ENCODE measurements at regions not wholly inside any gene's neighbourhood (a gene's known extent, or its start where the extent isn't known, plus 50 kb on each side); places are given as distances from the start of the nearest gene placed in this dataset.
"Not testable (repeated sequence)": the region's sequence is repeated elsewhere in the genome, so short reads cannot be mapped to it uniquely, and the experiment has no call there.

- DNase-seq (ENCODE audit: extremely low read depth, low read depth), result no peak
These were observed 129.9 kb downstream of the SOCS6 start for GRCh38 chr18:70418546-70419311.

GRCh38 chr18:70417847-70418246 is 129.0 kb downstream of the SOCS6 start:
- no peak for DNase-seq (ENCODE audit: extremely low read depth, low read depth)

- DNase-seq (ENCODE audit: extremely low read depth, low read depth), result no peak
These were observed 127.7 kb downstream of the SOCS6 start for GRCh38 chr18:70416496-70416895.

- no peak for DNase-seq (ENCODE audit: extremely low read depth, low read depth)
These were observed 127.1 kb downstream of the SOCS6 start for GRCh38 chr18:70415823-70416488.

GRCh38 chr18:70414315-70414900 is 125.6 kb downstream of the SOCS6 start:
- no peak for DNase-seq (ENCODE audit: extremely low read depth, low read depth)

- DNase-seq (ENCODE audit: extremely low read depth, low read depth), result no peak
These were observed 124.6 kb downstream of the SOCS6 start for GRCh38 chr18:70413455-70413854.

- no peak for DNase-seq (ENCODE audit: extremely low read depth, low read depth)
These were observed 123.1 kb downstream of the SOCS6 start for GRCh38 chr18:70411876-70412435.

GRCh38 chr18:70411307-70411706 is 122.5 kb downstream of the SOCS6 start:
- DNase-seq (ENCODE audit: extremely low read depth, low read depth), result no peak

- no peak for DNase-seq (ENCODE audit: extremely low read depth, low read depth)
These were observed 116.2 kb downstream of the SOCS6 start for GRCh38 chr18:70405052-70405451.

GRCh38 chr18:70400476-70400875 is 111.6 kb downstream of the SOCS6 start:
- DNase-seq (ENCODE audit: extremely low read depth, low read depth), result no peak

- no peak for DNase-seq (ENCODE audit: extremely low read depth, low read depth)
These were observed 109.2 kb downstream of the SOCS6 start for GRCh38 chr18:70398076-70398475.

GRCh38 chr18:70397259-70397925 is 108.5 kb downstream of the SOCS6 start:
- DNase-seq (ENCODE audit: extremely low read depth, low read depth), result no peak

GRCh38 chr18:70395771-70396170 is 106.9 kb downstream of the SOCS6 start:
- not testable (repeated sequence) for DNase-seq (ENCODE audit: extremely low read depth, low read depth)

- DNase-seq (ENCODE audit: extremely low read depth, low read depth), result no peak
These were observed 105.8 kb downstream of the SOCS6 start for GRCh38 chr18:70394672-70395071.

- no peak for DNase-seq (ENCODE audit: extremely low read depth, low read depth)
These were observed 101.7 kb downstream of the SOCS6 start for GRCh38 chr18:70390371-70391090.

GRCh38 chr18:70389036-70389435 is 100.2 kb downstream of the SOCS6 start:
- not testable (repeated sequence) for DNase-seq (ENCODE audit: extremely low read depth, low read depth)

GRCh38 chr18:70387027-70387426 is 98.2 kb downstream of the SOCS6 start:
- no peak for DNase-seq (ENCODE audit: extremely low read depth, low read depth)

GRCh38 chr18:70386582-70386981 is 97.7 kb downstream of the SOCS6 start:
- no peak for DNase-seq (ENCODE audit: extremely low read depth, low read depth)

GRCh38 chr18:70385474-70385873 is 96.6 kb downstream of the SOCS6 start:
- no peak for DNase-seq (ENCODE audit: extremely low read depth, low read depth)

- no peak for DNase-seq (ENCODE audit: extremely low read depth, low read depth)
These were observed 95.4 kb downstream of the SOCS6 start for GRCh38 chr18:70384181-70384790.
